Thyroid gland (tissue), 4 donors: ENCODE measurements at regions not wholly inside any gene's neighbourhood (a gene's known extent, or its start where the extent isn't known, plus 50 kb on each side); places are given as distances from the start of the nearest gene placed in this dataset.

Experiments used
- CTCF ChIP-seq, 6 experiments: fragments of 200-600 bp in 3 of 6; fragments of 450-650 bp in 3 of 6; sonication (generic) in 3 of 6; IDR thresholded peaks; one replicate each; pipeline ENCODE4 v1.5.1; 2016 to 2019; ENCODE audit warnings: antibody characterized with exemption in 6 of 6, mild to moderate bottlenecking in 2 of 6, inconsistent platforms in 1 of 6, moderate library complexity in 1 of 6
- POLR2A ChIP-seq, 2 donors: fragments of 450-650 bp; IDR thresholded peaks; one replicate each; pipeline ENCODE4 v1.6.1; 2017; ENCODE audit warnings: antibody characterized with exemption in 2 of 2, mild to moderate bottlenecking in 2 of 2, moderate library complexity in 1 of 2

GRCh38 chr2:67240507-67240906 is 156.6 kb upstream of the ETAA1 start:
- TF ChIP-seq CTCF (IDR thresholded peaks at IDR 0.05) (no peak), POLR2A (IDR thresholded peaks at IDR 0.05) (no peak)
